GM23338 (cell line): ENCODE measurements at regions not wholly inside any gene's neighbourhood (a gene's known extent, or its start where the extent isn't known, plus 50 kb on each side); places are given as distances from the start of the nearest gene placed in this dataset.

Source experiments
- CTCF ChIP-seq, 2 experiments: fragments of 200-600 bp in 1 of 2; sonication (generic) in 1 of 2; conservative IDR thresholded peaks; 2 replicates each; pipeline versions ENCODE4 v1.5.1 to v1.6.1; 2016 to 2017; ENCODE audit warnings: antibody characterized with exemption in 2 of 2, low read depth in 2 of 2, mild to moderate bottlenecking in 2 of 2, moderate library complexity in 1 of 2
- EZH2 ChIP-seq: fragments of 200-600 bp; sonication (generic); IDR thresholded peaks from one replicate; pipeline ENCODE4 v1.8.0; 2017; ENCODE audit warnings: antibody characterized with exemption, mild to moderate bottlenecking, low read depth; ENCODE audit not compliant: unreplicated experiment

- TF ChIP-seq EZH2 (no peak), CTCF (conservative IDR thresholded peaks at IDR 0.05; ENCODE audit: low read depth in 2 of 2) (peak; percentile 49 to 79)
Observed at GRCh38 chr2:121099329-121100290, 185.4 kb downstream of the TFCP2L1 start.
